Right hindlimb (tissue), 1 donor: ENCODE measurements at regions not wholly inside any gene's neighbourhood (a gene's known extent, or its start where the extent isn't known, plus 50 kb on each side); places are given as distances from the start of the nearest gene placed in this dataset.
A peak's percentile ranks its signal among the peaks of the same experiment; 100 is the strongest.

Experiments used
- DNase-seq: peaks from one replicate; pipeline ENCODE4 v3.0.0-alpha.2; 2018

DNA sequence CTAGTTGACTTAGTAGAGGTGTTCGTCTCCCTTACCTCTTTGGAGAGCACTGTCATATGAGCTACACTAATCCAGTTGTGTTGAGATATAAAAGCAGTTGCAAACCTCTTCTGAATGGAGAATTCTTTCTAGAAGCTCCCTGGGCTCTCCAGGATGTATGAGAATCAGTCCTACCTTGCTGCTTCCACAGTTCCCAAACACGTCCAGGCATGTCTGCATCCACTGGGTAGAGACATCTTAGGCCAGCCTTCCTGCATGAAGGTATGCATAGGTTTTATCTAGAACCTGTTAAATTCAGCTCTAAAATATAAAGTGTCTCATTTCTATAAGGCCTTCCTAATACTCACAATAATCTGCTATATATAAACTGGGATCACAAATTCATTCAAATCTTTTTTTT, 297.7 kb downstream of the CDC5L start:
- DNase-seq = no peak

DNA sequence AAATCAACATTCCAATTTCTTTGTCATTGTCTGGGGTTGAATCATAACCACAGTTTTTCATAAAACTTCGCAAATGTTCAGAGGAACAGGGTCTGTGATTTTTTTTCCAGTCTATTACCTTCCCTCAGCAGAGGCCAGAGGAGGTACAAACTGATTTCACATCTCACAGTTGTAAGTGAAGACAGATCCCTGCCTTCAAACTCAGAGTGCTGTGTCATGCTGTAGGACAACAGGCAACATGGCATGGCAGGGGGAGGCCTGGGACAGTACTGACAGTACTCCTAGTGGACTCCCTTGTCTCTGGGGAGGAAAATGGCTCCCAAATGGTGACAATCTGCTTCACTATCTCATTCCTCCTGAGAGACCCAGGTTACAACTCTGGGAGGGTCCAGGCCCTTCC, 308.6 kb downstream of the CDC5L start:
- DNase-seq = no peak

DNA sequence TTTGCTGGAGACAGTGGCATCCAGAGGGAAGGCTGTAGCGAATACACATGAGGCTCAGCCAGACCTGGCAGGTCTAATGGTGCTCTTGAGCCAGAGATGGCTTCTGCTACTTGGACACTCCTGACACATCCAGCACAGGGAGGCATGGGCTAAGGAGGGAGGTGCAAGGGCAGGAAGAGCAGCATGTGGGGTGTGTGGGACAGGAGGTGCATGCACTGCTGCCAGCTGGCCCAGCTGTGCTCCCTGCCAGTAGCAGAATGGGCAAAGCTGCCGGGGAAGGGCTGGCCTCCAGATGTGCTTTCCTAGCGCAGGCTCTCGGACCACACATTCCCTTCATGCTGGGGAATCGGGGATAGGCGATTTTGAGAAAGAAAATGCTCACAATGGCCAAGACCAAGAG, 309.2 kb downstream of the CDC5L start:
- DNase-seq = no peak

DNA sequence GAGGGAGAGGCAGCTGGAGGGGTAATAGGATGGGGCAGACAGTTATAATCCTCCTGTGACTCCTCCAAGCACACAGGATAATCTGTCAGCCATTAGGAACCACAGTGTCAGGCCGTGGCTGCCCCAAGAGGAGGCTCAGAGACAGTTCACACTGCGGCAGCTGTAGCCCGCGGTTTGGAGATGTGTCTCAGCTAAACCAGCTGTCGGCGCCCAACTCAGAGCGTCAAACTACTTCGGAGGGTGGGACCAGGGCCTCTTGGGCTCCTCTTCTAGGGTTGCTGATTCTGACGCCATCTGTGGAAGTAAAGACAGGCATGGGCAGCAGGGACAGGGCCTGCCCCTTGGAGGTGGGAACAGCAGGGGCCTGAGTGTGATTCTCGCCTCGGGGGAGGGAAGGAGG, 309.8 kb downstream of the CDC5L start:
- DNase-seq = peak; percentile 78

DNA sequence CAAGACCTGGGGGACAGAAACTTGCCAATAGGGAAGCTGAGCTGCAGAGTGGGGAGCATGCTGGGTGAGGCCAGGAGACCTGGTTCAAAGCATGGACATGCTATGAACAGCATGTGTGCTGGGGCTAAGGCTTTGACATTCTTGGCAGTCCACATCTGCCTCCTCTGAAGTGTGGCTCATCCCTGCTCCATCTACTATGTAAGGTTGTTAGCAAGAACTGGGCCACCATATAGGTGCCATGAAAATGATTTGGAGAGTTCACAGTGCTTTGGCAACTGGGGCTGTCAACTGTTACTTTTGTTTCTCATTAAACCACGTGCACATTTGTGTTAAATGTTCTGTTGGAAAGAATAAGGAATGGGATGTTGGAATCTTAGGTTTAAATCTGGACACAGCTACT, 311.1 kb downstream of the CDC5L start:
- DNase-seq = no peak

DNA sequence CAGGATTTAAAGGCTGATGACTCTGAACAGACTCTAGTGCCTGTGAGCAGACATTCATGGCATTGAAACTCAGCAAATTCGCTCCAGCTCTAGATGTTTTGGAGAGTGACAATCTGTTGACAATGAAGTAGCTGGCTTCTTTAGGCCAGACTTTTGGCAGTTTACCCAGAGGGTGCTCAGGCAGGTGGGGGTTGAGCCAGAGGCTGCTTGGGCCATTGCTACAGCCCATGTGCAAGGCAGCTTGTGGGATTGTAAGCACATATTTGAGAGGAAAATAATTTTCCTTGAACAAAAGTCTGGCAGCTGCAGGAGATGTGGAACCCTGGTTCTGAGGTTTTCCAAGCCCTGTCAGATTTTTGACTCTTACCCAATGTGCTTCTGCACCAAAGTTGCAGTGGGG, 311.6 kb downstream of the CDC5L start:
- no peak for DNase-seq

DNA sequence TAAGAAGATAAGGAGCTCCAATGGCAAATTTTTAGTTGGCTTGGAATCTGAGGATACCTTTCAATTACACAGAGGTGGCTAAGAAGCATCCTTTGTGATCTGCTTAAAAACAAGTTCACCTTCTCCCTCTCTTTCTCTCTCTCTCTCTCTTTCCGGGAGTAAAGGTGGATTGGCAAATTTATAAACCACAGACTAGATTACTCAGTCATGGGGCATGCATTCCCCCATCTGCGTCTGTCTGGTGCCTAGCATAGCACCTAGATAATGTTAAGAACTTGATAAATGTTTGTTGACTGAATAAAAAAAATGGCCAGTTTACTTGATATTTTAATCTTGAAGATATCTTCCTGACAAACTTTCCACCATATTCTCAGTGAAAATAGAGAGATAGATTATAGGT, 312.3 kb downstream of the CDC5L start:
- no peak for DNase-seq

DNA sequence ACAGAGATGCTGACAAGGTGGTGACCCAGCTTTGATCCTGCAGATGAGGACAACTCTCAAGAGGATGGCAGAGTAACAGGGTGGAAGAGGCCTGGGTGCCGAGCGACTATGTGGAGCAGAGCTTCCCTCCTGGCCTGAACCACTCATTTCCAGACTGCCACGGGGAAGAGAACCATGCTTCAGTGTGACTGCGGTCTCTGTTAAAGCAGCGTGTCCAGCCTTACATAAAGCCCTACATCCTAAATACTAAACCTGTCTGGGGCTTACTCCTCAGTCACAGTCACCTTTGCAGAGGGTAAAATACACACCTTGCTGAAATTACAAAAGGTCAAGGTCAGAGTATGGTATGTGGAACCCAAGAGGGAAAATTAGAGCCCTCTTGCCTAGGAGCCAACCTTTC, 312.9 kb downstream of the CDC5L start:
- no peak for DNase-seq

DNA sequence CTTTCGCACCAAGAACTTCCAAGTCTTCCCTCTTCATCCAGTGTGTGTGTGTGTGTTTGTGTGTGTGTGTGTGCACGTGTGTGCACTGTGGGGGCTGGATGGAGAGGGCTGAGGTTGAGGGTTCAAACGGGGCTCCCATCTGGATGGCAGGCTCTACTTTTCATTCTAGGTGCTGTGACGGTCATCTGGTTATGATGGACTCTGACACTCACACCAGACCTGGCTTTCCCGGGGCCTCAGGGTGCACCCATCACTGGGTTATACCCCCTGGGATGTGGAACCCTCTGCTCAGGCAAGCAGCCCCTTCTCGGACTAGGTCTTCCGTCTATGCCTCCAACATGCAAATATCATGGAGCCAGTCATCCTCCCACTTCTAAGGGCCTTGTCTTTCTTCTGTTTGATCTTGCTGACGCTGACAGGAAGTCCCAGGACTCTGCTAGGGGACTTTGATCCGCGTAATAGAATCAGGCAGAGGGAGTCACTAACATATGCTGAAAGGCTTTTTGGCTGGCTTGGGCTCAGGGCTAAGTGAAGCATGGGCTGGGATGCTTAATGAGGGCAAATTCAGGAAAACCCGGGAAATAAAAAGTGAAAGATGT, 313.6 kb downstream of the CDC5L start:
- DNase-seq = no peak

DNA sequence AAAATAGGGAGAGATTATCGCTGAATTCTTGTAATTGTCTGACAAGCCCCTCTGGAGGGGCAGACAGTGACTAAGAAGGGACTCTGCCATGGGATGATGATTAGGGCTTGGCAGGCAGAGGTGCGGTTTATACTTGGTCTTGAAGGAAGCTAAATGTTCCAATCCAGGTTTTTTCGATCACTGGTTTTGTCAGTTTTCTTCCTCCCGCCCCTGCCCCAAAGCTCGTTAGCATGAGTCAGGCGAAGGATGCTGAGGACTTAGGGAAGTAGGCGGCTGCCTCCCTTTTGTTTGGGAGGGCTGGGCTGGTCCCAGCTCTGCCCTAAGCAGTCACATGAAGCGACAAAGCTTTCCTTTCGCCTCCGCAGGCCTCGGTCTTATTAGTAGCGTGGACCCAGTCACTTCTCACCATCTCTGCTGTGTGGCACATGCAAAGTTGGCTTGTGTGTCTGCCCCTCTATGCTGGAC, 314.2 kb downstream of the CDC5L start:
- DNase-seq = no peak

DNA sequence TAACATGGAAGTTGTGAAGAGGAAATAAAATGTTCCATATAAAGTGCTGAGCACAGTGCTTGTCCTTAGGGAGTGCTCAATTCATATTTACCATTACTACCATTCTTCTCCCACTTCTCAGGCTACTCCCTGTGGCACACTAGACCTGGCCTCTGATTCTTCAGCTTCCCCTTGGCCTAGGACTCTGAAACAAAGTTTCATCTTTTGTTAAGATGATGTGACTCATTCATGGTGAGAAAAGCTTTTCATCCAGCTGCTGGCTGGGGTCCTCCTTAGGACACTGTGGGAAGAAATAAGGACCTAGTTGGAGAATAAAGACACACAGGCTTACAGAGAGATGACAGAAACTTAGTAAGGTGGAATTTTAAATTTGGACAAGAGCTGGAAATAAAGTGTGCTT, 314.8 kb downstream of the CDC5L start:
- no peak for DNase-seq

DNA sequence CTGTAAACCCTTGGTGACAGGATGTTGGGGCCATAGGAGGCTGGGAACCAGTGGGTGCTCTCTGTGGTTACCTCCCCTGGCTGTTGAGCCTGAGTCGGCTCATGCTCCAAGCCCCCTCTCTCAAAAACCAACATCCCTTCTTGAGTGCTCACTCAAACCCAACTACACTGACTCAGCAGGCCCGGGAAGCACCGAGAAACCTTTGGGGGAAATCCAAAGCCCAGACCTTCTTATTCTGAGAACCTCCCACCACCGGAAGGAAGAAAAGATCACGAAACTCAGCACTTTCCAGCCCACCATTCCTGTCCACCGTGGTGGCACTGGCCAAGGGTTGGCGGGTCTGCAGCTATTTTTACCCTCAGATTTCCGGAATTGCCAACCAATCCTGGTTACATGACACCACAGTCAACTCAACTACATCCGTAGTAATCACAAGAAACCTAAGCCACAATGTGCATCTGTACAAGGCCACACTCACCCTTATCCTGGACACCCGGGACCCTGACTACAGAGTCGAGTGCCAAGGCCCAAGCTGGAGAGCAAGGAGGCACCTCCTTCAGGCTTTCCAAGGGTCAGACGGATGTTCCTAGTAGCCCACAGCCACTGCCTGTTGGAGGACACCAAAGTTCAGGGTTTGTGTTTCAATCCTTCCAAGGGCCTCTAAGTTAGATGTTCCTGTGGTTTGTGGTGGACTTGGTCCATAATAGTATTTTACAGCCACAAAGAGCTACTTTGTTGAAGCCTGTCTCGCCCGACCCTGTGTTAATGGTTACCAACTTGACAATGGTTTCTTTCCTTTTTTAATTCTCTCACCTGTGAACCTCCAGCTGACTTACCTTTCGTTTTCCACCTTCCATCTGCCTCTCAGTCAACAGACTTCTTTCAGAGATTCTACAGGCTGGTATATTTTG, 317.0 kb downstream of the CDC5L start:
- peak; percentile 64 for DNase-seq

DNA sequence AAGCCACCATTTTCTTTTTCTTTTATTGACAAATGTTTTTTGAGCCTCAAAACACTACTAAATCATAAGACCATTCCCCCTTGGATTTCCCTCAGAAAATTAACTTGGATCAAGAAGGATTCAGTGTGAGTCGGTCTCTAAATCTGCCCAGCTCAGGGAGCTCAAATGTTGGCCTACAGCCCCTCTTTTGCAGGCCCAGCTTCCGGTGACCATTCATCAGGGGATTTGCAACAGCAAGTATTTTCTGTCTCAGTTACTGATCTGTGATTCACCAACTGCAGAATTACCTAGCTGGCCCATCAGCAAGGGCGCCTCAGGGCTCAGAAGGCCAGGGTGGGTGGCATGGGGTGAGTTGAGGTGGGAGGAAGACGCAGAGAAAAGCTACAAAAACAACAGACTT, 318.1 kb downstream of the CDC5L start:
- no peak for DNase-seq

DNA sequence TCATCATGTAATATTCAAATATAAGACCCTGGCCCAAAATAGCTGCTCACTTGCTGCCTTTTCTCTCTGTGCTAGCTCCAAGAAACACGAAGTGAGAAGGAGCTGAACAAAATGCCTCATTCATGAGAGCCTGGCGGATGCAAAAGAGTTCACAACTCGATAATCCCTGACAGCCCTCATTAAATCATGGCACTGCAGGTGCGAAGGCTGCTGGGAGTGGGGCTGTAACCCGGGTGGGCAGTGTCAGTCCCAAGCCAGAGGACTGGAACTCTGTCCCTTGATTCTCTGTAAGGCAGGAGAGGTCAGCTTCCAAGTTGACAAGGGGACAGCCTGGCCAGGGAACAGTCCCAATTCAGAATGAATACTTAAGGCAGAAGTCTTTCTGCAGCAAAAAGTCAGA, 318.5 kb downstream of the CDC5L start:
- DNase-seq = no peak

DNA sequence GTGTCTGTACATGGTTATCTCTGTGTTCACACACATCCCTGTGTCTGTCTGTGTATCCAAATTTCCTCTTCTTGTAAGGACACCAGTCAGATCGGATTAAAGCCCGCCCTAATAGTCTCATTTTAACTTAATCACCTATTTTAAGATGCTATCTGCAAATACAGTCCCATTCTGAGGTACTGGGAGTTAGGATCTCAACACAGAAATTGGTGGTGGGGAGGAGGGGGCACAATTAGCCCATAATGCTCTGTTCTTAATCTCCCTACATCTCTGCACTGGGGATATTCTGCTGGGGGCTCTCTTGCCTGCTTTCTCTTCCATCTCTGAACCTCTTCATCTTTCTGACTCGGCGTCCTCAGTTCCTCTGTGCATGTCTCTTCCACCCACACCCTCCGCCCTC, 320.7 kb downstream of the CDC5L start:
- no peak for DNase-seq

DNA sequence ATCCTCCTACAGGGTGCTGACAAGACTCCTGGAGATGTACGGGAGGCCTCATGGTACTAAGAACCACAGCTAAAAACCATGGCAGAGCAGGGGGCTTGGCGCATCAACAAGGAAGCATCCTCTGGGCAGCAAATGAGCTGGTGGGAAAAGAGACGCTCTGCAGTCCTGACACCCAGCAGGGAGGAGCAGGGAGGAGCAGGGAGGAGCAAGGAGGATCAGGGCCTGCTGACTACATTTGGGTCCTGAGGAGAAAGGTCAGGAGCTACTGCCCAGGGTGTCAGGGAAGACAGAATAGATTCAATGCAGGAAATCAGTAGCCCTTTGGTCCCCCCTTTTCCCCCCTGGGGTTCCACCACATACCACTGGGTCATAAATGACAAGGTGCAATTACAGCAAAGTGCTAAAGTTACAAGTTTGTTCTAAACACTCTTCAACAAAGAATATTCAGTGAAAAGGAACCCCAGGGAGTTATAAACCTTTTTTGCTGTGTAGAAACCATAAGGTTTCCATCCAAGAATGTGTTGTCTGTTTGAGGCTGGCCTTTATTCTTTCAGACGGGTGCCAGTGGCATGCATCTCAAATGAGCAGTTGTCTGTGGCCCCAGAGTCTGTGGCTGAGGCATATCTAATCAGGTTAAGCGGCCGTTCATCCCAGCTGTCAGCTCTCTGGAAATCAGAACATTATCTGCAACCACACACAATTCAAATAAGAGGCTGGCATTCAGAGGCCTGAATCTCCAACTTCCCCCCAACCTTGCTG, 325.0 kb downstream of the CDC5L start:
- peak; percentile 71 for DNase-seq

DNA sequence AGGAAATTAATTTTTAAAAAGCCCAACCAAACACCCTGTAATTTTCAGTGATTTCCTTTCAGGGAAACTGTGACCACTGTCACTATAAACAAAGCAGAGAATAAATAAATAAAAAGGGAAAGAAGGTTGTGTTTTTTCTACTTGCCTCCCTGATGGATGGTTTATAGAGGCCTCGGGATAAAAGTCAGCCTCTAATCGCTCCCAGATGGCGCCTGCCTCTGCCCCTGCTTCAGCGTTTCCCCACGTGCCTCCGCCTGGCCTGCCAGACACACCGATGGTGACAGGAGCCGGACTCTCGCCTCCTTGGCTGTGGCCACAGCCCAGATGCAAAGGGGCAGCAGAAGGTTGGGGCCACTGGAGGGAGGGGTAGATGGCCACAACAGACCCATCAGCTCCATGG, 327.7 kb downstream of the CDC5L start:
- peak; percentile 48 for DNase-seq

DNA sequence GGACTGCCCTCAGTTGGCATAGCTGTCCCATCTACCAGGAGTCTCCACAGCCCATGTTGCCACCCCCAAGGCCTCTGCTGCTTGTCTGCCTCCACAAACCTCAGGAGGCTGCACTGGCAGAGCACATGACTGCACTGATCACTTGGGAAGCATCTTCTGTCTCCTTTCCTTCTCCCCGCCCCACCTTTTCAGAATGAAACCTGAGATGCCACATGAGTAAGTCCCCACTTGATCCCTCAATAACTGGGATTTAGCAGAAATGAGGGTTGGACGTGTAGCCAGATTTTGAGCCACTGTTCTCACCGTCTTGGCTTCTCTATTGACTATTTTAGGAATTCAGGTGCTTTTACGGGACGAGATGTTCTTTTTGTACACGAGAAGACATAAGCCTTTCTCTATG, 328.4 kb downstream of the CDC5L start:
- DNase-seq = no peak

DNA sequence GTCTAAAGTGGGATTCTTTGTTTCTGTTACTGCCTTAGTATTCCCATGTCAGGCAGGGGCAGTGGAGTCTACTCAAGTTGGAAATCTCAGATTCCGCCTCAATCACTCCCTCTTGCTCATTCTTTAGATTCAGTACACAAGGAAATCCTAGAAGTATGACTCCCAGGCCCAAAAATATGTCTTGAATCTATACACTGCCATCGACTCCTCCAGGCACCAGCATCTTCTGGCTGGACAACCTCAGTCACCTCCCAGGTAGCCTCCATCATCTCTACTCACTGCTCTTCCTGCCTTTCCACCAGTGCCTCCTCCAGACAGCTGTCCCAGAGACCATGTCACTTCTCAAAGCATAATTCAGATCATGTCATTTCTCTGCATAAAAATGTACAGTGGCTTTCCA, 329.9 kb downstream of the CDC5L start:
- DNase-seq = no peak

DNA sequence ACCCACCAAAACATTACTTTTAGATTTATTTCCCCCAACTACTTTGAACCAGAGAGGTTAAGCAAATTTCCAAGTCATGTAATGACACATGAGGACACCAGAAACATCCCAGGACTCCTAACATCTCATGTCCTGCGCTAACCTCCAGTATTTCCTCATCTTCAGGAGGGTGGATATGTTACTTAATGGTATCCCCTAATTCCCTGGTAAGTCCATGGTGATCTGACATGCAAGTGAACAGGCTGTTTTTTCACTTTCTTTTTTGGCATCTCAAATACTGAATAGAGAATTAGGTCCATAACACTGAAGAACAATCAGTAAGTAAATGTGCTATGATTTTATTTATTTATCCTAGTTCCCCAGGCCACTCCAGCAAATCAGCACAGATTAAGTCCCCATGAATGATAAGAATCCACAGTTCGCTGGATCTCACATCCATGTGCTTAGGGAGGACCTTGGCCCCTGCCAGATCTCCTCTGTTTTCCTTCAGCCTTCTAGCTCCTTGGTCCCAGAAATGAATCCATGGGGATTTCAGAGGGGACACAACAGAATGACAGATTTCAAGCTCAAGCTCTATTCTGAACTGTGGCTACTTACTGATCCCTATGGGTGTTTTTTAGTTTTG, 334.6 kb downstream of the CDC5L start:
- no peak for DNase-seq

DNA sequence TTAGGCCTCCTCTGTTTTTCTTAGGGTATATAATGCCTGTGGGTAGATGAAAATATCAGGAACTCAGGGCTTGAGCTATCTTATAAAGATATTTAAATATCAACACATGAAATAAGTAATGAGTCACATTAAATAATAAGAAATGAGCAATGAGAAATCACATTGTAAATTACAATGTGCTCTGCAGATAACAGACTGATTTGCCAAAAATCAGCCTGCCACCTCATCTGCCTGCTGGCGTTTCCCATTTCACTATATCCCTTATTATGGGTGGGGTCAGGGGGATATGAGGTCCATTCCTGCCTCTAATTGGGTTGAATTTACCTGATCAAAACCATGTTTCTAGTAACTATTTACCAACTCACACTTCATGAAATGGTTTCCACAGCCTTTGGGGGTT, 335.2 kb downstream of the CDC5L start:
- no peak for DNase-seq

DNA sequence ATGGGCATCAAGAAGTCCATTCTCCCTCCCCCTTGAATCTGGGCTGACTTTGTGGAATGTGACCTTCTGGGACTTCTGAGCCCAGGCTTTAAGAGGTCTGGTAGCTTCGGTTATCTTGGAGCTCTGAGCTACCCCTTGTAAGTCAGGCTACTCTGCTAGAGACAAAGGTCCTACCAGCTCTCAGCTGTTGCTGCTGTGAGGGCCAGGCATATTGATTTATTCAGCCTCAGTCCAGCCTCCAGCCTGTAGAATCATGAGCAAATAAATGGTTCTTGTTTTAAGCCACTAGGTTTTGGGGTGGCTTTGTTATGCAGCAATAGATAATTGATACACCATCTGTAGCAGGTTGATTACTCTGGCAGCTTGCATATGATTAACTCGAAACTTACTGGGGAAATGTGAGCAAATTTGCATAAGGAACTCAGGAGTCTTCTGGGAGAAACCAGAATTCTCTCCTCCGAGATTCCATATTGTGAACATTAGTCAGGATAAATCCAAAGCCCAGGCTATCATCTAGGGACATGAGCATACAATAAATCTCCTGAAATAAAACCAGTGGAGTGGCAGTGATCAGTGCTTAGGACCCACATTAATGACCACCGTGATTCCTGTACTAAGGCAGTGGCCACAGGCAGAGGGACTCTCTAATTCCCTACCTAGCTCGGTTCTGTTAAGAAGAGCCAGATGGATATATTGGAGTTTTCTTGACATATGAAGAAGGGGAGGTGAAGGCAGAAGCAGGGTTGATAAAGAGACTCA, 336.1 kb downstream of the CDC5L start:
- no peak for DNase-seq

DNA sequence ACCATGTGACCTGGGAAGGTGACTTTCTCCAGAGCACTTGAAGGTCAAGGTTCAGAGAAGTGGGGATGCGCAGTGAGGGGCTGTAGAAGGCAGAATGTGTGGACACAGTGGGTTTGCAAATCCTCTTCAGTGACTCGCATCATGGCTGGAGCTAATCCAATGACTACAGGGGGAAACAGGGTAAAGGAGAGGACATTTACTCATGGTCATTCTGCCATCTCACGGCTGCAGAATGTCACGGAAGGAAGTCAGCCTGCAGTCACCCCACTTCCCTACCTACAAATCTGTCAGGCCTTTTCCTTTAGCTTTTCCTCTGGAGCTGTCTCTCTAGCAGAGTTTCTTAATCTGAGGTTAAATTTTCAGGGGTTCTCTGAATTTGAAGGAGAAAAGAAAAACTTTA, 337.6 kb downstream of the CDC5L start:
- no peak for DNase-seq
